GM12878 (cell line): ENCODE measurements at regions not wholly inside any gene's neighbourhood (a gene's known extent, or its start where the extent isn't known, plus 50 kb on each side); places are given as distances from the start of the nearest gene placed in this dataset.

ENCODE experiments used
- ATAC-seq: fragments of 200-7000 bp; cut with Tn5 transposase; 3 replicates; pipeline ENCODE4 v1.9.1; 2020; ENCODE audit warnings: mild to moderate bottlenecking, moderate library complexity
- BruUV-seq: library from RNA; stranded (reverse); fragments of 400-500 nt; replicated peaks from 2 replicates; lab custom pipeline; 2021; lab: Mats Ljungman, UMichigan
- CTCF ChIA-PET: fragments of 300-600 bp; sonication (Branson Sonifier 250); formaldehyde crosslinking; extraction: SDS; loops from one replicate; lab custom pipeline; 2021; ENCODE audit warnings: inconsistent platforms; lab: Yijun Ruan, JAX
- POLR2A ChIA-PET: fragments of 350-600 bp; formaldehyde crosslinking; extraction: SDS; loops from one replicate; lab custom pipeline; 2021; ENCODE audit warnings: inconsistent platforms; lab: Charles Lee
- RAD21 ChIA-PET: fragments of 300-600 bp; sonication (Branson Sonifier 250); formaldehyde crosslinking; loops from one replicate; lab custom pipeline; 2023; ENCODE audit warnings: antibody characterized with exemption; ENCODE audit not compliant: unreplicated experiment; lab: Charles Lee
- SMC1A ChIA-PET: fragments of 300-600 bp; sonication (Branson Sonifier 250); formaldehyde crosslinking; loops from one replicate; lab custom pipeline; 2023; ENCODE audit not compliant: unreplicated experiment, uncharacterized antibody; lab: Charles Lee
- DNase-seq: peaks from one replicate; pipeline ENCODE4 v3.0.0-alpha.2; 2011; ENCODE audit warnings: low read depth, low spot score
- FAIRE-seq: peaks from 3 replicates; lab custom pipeline; 2011; peaks lifted over from hg19 to GRCh38; lab: Jason Lieb, UNC
- H2AFZ ChIP-seq: 2 replicates; pipeline ENCODE4 v1.6.0; 2011; ENCODE audit warnings: low read depth, low read length, control low read depth; ENCODE audit not compliant: control insufficient read depth
- H3K27ac ChIP-seq: 2 replicates; pipeline ENCODE4 v1.5.1; 2011; ENCODE audit warnings: control low read depth; ENCODE audit not compliant: control insufficient read depth, insufficient read depth
- H3K27me3 ChIP-seq, 2 experiments: replicated peaks in 1 of 2; 2 replicates each; pipeline versions ENCODE4 v1.6.0 to v1.6.1; 2011; ENCODE audit warnings: low read length in 1 of 2; ENCODE audit not compliant: control insufficient read depth in 2 of 2, insufficient read depth in 2 of 2
- H3K36me3 ChIP-seq, 2 experiments: 2 replicates each; pipeline ENCODE4 v1.5.1; 2011; ENCODE audit warnings: low read length in 1 of 2; ENCODE audit not compliant: control insufficient read depth in 2 of 2, insufficient read depth in 2 of 2
- H3K4me1 ChIP-seq: 2 replicates; pipeline ENCODE4 v1.6.1; 2011; ENCODE audit warnings: mild to moderate bottlenecking, low read length, moderate library complexity, mixed read lengths; ENCODE audit not compliant: control insufficient read depth, insufficient read depth
- H3K4me2 ChIP-seq: 2 replicates; pipeline ENCODE4 v1.6.0; 2011; ENCODE audit warnings: control low read depth; ENCODE audit not compliant: control insufficient read depth, insufficient read depth
- H3K4me3 ChIP-seq: fragments of 200-600 bp; sonication (generic); 2 replicates; pipeline ENCODE4 v1.5.1; 2016
- H3K79me2 ChIP-seq: 2 replicates; pipeline ENCODE4 v1.6.0; 2011; ENCODE audit warnings: low read length; ENCODE audit not compliant: control insufficient read depth, insufficient read depth
- H3K9ac ChIP-seq: 2 replicates; pipeline ENCODE4 v1.8.0; 2011; ENCODE audit warnings: low read length, control low read depth, mixed read lengths; ENCODE audit not compliant: control insufficient read depth, insufficient read depth
- H3K9me3 ChIP-seq: replicated peaks from 3 replicates; pipeline ENCODE4 v1.5.1; 2011; ENCODE audit warnings: mild to moderate bottlenecking, low read length; ENCODE audit not compliant: control insufficient read depth, insufficient read depth
- H4K20me1 ChIP-seq: 2 replicates; pipeline ENCODE4 v1.6.0; 2011; ENCODE audit not compliant: control insufficient read depth, insufficient read depth
- CTCF ChIP-seq, 3 experiments: IDR thresholded peaks in 2 of 3; conservative IDR thresholded peaks in 1 of 3; 2 replicates each; pipeline ENCODE4 v1.5.1; 2011; ENCODE audit warnings: low read depth in 3 of 3, low read length in 3 of 3, mild to moderate bottlenecking in 3 of 3, control low read depth in 2 of 3, moderate library complexity in 2 of 3, inconsistent platforms in 1 of 3, mixed read lengths in 1 of 3; ENCODE audit not compliant: control insufficient read depth in 2 of 3, insufficient read depth in 1 of 3; ENCODE audit errors: extremely low read depth in 1 of 3
- HDAC6 ChIP-seq: fragments of 200-600 bp; sonication (generic); IDR thresholded peaks from one replicate; pipeline ENCODE4 v1.8.0; 2017; ENCODE audit warnings: antibody characterized with exemption; ENCODE audit not compliant: unreplicated experiment
- PAX8 ChIP-seq: fragments of 450-650 bp; IDR thresholded peaks from 2 replicates; pipeline ENCODE4 v1.6.1; 2017; ENCODE audit warnings: mild to moderate bottlenecking, moderate library complexity
- ZNF622 ChIP-seq: fragments of 450-650 bp; IDR thresholded peaks from 2 replicates; pipeline ENCODE4 v1.6.1; 2017; ENCODE audit warnings: mild to moderate bottlenecking, inconsistent platforms
- ZNF687 ChIP-seq: fragments of 450-650 bp; IDR thresholded peaks from 2 replicates; pipeline ENCODE4 v1.6.1; 2017; ENCODE audit warnings: mild to moderate bottlenecking, moderate library complexity
- WGBS: methylation state at CpG from one replicate; pipeline ENCODE4 v1.1.6; 2016; ENCODE audit warnings: low lambda C conversion rate; ENCODE audit not compliant: insufficient replicate concordance, insufficient coverage; ENCODE audit errors: missing lambda C conversion rate; 5-methylcytosine and 5-hydroxymethylcytosine counted together
- in situ Hi-C: fragments of 300-500 bp; cut with MboI; formaldehyde crosslinking; loops from 9 replicates; pipeline ENCODE4 v1.14.3; 2018; ENCODE audit warnings: mixed read lengths
- intact Hi-C: fragments of 100-400 bp; cut with micrococcal nuclease; formaldehyde crosslinking; loops from one replicate; pipeline ENCODE4 v1.14.2; 2022; ENCODE audit not compliant: unreplicated experiment

DNA sequence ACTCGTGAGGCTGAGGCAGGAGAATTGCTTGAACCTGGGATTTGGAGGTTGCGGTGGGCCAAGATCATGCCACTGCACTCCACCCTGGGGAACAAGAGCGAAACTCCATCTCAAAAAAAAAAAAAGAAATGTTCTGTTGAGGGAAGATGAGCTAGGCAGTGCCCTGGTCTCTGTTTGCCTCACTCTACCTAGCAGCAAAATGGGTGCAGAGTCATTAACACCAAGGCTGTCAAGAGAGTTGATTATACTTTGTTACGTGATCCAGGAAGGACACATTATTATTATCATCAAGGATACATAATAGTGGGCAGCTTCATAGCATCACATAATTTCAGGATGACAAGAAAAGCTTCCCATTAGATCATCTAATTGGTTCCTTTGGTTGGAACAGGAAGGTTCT is 84.3 kb upstream of the MAP1LC3B2 start (continued):
- TF ChIP-seq ZNF687 (no peak), PAX8 (no peak)

GRCh38 chr12:116476227-116476822 is 82.9 kb upstream of the MAP1LC3B2 start:
- ChIA-PET RAD21 (no interaction called here), POLR2A (no interaction called here), SMC1A (no interaction called here), CTCF (no interaction called here)
- intact Hi-C loops (no loop called here), in situ Hi-C loops (no loop called here)
- Histone ChIP-seq H3K9me3 (peaks cover 2% of the 10 kb centered on the region; the same call in 2 of the 3 replicates), H3K79me2 (no peaks in the 10 kb centered on the region), H2AFZ (no peak overlapping the region), H3K36me3 (no peaks in the 10 kb centered on the region), H3K4me3 (no peak overlapping the region), H3K4me1 (no peaks in the 10 kb centered on the region), H3K9ac (no peak overlapping the region), H3K4me2 (no peak overlapping the region), H3K27ac (no peak overlapping the region), H3K27me3 (no peaks in the 10 kb centered on the region; a peak in 1 of 4 replicates), H4K20me1 (no peaks in the 10 kb centered on the region)
- ATAC-seq (no peak), DNase-seq (no peak), FAIRE-seq (no peak)
- TF ChIP-seq HDAC6 (no peak), CTCF (IDR thresholded peaks at IDR 0.05 in 2 of 3, conservative IDR thresholded peaks at IDR 0.05 in 1 of 3; ENCODE audit: control insufficient read depth in 2 of 3, extremely low read depth in 1 of 3, insufficient read depth in 1 of 3, low read depth in 3 of 3, low read length in 3 of 3) (no peak), ZNF622 (no peak)
- BruUV-seq = no TSS peak
- 57% methylated on average over 7 of the region's 7 CpGs for WGBS
